ENCODE measurements at regions not wholly inside any gene's neighbourhood (a gene's known extent, or its start where the extent isn't known, plus 50 kb on each side); places are given as distances from the start of the nearest gene placed in this dataset.

- no peak for TF ChIP-seq CTCF (IDR thresholded peaks at IDR 0.05; ENCODE audit: low read depth, low read length)
- Histone ChIP-seq H3K27me3 (no peaks in the 10 kb centered on the region), H3K9me3 (ENCODE audit: low read depth) (no peaks in the 10 kb centered on the region), H3K27ac (no peak overlapping the region), H3K4me1 (ENCODE audit: low read depth) (no peaks in the 10 kb centered on the region), H3K36me3 (no peaks in the 10 kb centered on the region), H3K4me3 (no peak overlapping the region)
- DNase-seq (ENCODE audit: low read depth in 1 of 2, low spot score in 1 of 2) = no peak
These were observed 292.6 kb upstream of the CYRIA start for GRCh38 chr2:16958266-16958665.

- Histone ChIP-seq H3K4me3 (no peak overlapping the region), H3K4me1 (ENCODE audit: low read depth) (no peaks in the 10 kb centered on the region), H3K27ac (no peak overlapping the region), H3K36me3 (no peaks in the 10 kb centered on the region), H3K9me3 (ENCODE audit: low read depth) (no peaks in the 10 kb centered on the region), H3K27me3 (no peaks in the 10 kb centered on the region)
- no peak for TF ChIP-seq CTCF (IDR thresholded peaks at IDR 0.05; ENCODE audit: low read depth, low read length)
- DNase-seq (ENCODE audit: low read depth in 1 of 2, low spot score in 1 of 2) = no peak
These were observed 287.2 kb upstream of the CYRIA start for GRCh38 chr2:16952805-16953204.

- DNase-seq (ENCODE audit: low read depth in 1 of 2, low spot score in 1 of 2) = peak in 1 of 2 donors; percentile 8
- Histone ChIP-seq H3K27me3 (no peaks in the 10 kb centered on the region), H3K36me3 (no peaks in the 10 kb centered on the region), H3K4me1 (ENCODE audit: low read depth) (no peaks in the 10 kb centered on the region), H3K27ac (no peak overlapping the region), H3K4me3 (no peak overlapping the region), H3K9me3 (ENCODE audit: low read depth) (no peaks in the 10 kb centered on the region)
- no peak for TF ChIP-seq CTCF (IDR thresholded peaks at IDR 0.05; ENCODE audit: low read depth, low read length)
These were observed 286.7 kb upstream of the CYRIA start for GRCh38 chr2:16952368-16952767.

GRCh38 chr2:16950436-16950835, 284.8 kb upstream of the CYRIA start:
- Histone ChIP-seq H3K9me3 (ENCODE audit: low read depth) (no peaks in the 10 kb centered on the region), H3K4me1 (ENCODE audit: low read depth) (no peaks in the 10 kb centered on the region), H3K27ac (no peak overlapping the region), H3K36me3 (no peaks in the 10 kb centered on the region), H3K4me3 (no peak overlapping the region), H3K27me3 (no peaks in the 10 kb centered on the region)
- DNase-seq (ENCODE audit: low read depth in 1 of 2, low spot score in 1 of 2) = no peak
- TF ChIP-seq CTCF (IDR thresholded peaks at IDR 0.05; ENCODE audit: low read depth, low read length) = no peak

GRCh38 chr2:16948710-16949109, 283.1 kb upstream of the CYRIA start:
- no peak for TF ChIP-seq CTCF (IDR thresholded peaks at IDR 0.05; ENCODE audit: low read depth, low read length)
- no peak overlapping the region for H3K4me3 ChIP-seq

GRCh38 chr2:16948053-16948452, 282.4 kb upstream of the CYRIA start:
- no peak for TF ChIP-seq CTCF (IDR thresholded peaks at IDR 0.05; ENCODE audit: low read depth, low read length)
- DNase-seq (ENCODE audit: low read depth in 1 of 2, low spot score in 1 of 2) = no peak
- Histone ChIP-seq H3K9me3 (ENCODE audit: low read depth) (no peaks in the 10 kb centered on the region), H3K36me3 (no peaks in the 10 kb centered on the region), H3K4me3 (no peak overlapping the region), H3K27me3 (no peaks in the 10 kb centered on the region), H3K27ac (no peak overlapping the region), H3K4me1 (ENCODE audit: low read depth) (no peaks in the 10 kb centered on the region)

More at GRCh38 chr2:16948710-16949109, 283.1 kb upstream of the CYRIA start:
- Histone ChIP-seq H3K4me1 (ENCODE audit: low read depth) (no peaks in the 10 kb centered on the region), H3K36me3 (no peaks in the 10 kb centered on the region), H3K27ac (no peak overlapping the region), H3K27me3 (no peaks in the 10 kb centered on the region), H3K9me3 (ENCODE audit: low read depth) (no peaks in the 10 kb centered on the region)
- no peak for DNase-seq (ENCODE audit: low read depth in 1 of 2, low spot score in 1 of 2)

Measured in cardiac muscle cell (in vitro differentiated cells and primary cell).